ENCODE measurements at regions not wholly inside any gene's neighbourhood (a gene's known extent, or its start where the extent isn't known, plus 50 kb on each side); places are given as distances from the start of the nearest gene placed in this dataset.

DNA sequence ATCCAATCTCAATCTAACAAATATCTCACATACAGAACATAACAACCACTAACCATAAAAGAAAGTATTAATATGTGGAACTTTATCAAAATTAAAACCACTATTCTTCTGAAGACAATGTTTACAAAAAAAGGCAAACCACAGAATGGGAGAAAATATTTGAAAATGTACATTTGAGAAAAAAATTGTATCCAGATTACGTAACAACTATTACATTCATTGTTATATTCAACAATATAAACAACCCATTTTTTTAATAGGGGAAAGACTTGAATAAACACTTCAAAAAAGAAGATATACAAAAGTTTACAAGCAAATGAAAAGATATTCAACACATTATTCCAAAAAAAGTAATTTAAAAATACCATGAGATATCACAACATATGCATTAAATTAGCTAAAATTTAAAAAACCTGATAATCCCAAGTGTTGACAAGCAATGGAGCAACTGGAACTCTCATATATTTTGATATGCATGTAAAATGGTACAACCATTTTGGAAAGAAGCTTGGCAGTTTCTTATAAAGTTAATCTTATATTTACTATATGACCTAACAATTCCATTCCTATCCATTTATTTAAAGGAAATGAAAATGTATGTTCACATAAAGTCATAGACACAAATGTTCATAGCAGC, 124.3 kb upstream of the CDYL start:
- no peak overlapping the region for H3K4me3 ChIP-seq (ENCODE audit: low read length)
- H2AFZ ChIP-seq (ENCODE audit: low read depth, low read length) = no peak overlapping the region
- no peaks in the 10 kb centered on the region for H4K20me1 ChIP-seq (ENCODE audit: insufficient read depth)
- no peaks in the 10 kb centered on the region for H3F3A ChIP-seq (ENCODE audit: insufficient read depth, low read length, poor library complexity, severe bottlenecking)
- no peak overlapping the region for H3K4me2 ChIP-seq (ENCODE audit: low read length)
- no peak overlapping the region for H3K9ac ChIP-seq (ENCODE audit: low read length)
- H3K9me2 ChIP-seq (ENCODE audit: insufficient read depth, low read length) = no peaks in the 10 kb centered on the region
- no peak for TF ChIP-seq POLR2AphosphoS5 (IDR thresholded peaks at IDR 0.05)
- no peak for TF ChIP-seq SMC3 (conservative IDR thresholded peaks at IDR 0.05; ENCODE audit: poor library complexity)
- no peak for TF ChIP-seq RAD21 (conservative IDR thresholded peaks at IDR 0.05)
- no peak for TF ChIP-seq MXI1 (conservative IDR thresholded peaks at IDR 0.05; ENCODE audit: poor library complexity, severe bottlenecking)
- no peak overlapping the region for H3K27ac ChIP-seq (ENCODE audit: low read length)
- no peaks in the 10 kb centered on the region for H3K79me2 ChIP-seq (replicated peaks; ENCODE audit: insufficient read depth, low read length)
- H3K9me3 ChIP-seq (ENCODE audit: low read length) = peaks cover 3% of the 10 kb centered on the region
- H3K36me3 ChIP-seq (ENCODE audit: insufficient read depth, low read length) = no peaks in the 10 kb centered on the region
- no peaks in the 10 kb centered on the region for H3K27me3 ChIP-seq (ENCODE audit: insufficient read depth, low read depth, low read length)

DNA sequence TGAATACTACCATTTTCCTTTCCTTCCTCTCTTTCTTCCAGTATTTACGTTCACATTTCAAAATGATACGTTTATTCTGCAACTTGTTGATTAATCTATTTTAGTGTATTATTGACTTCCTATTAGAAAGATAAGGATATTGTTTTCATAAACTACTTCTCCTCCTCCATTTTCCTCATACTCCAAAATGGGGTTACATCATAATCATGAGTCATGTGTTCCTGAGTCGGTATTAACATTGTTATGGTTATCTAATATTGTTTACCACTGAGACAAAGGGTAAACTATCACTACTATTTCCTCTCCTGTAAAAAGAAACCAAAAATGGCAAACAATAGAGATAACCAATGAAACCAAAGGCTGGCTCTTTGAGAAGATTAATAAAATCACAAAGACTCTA, 126.5 kb upstream of the CDYL start:
- H3K4me3 ChIP-seq (ENCODE audit: low read length) = no peak overlapping the region
- no peak overlapping the region for H3K4me2 ChIP-seq (ENCODE audit: low read length)
- no peak overlapping the region for H3K9ac ChIP-seq (ENCODE audit: low read length)
- H3K27ac ChIP-seq (ENCODE audit: low read length) = no peak overlapping the region
- no peaks in the 10 kb centered on the region for H3K9me2 ChIP-seq (ENCODE audit: insufficient read depth, low read length)
- H3K27me3 ChIP-seq (ENCODE audit: insufficient read depth, low read depth, low read length) = no peaks in the 10 kb centered on the region
- H3F3A ChIP-seq (ENCODE audit: insufficient read depth, low read length, poor library complexity, severe bottlenecking) = no peaks in the 10 kb centered on the region
- TF ChIP-seq EZH2 (IDR thresholded peaks at IDR 0.05; ENCODE audit: borderline replicate concordance, insufficient read depth, low read length, poor library complexity, severe bottlenecking) = no peak
- no peak for TF ChIP-seq MXI1 (conservative IDR thresholded peaks at IDR 0.05; ENCODE audit: poor library complexity, severe bottlenecking)
- TF ChIP-seq SMC3 (conservative IDR thresholded peaks at IDR 0.05; ENCODE audit: poor library complexity) = no peak
- TF ChIP-seq RAD21 (conservative IDR thresholded peaks at IDR 0.05) = no peak
- TF ChIP-seq, protein P1, sequence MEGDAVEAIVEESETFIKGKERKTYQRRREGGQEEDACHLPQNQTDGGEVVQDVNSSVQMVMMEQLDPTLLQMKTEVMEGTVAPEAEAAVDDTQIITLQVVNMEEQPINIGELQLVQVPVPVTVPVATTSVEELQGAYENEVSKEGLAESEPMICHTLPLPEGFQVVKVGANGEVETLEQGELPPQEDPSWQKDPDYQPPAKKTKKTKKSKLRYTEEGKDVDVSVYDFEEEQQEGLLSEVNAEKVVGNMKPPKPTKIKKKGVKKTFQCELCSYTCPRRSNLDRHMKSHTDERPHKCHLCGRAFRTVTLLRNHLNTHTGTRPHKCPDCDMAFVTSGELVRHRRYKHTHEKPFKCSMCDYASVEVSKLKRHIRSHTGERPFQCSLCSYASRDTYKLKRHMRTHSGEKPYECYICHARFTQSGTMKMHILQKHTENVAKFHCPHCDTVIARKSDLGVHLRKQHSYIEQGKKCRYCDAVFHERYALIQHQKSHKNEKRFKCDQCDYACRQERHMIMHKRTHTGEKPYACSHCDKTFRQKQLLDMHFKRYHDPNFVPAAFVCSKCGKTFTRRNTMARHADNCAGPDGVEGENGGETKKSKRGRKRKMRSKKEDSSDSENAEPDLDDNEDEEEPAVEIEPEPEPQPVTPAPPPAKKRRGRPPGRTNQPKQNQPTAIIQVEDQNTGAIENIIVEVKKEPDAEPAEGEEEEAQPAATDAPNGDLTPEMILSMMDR (IDR thresholded peaks at IDR 0.05; ENCODE audit: poor library complexity, severe bottlenecking) = no peak
- TF ChIP-seq, protein P2, sequence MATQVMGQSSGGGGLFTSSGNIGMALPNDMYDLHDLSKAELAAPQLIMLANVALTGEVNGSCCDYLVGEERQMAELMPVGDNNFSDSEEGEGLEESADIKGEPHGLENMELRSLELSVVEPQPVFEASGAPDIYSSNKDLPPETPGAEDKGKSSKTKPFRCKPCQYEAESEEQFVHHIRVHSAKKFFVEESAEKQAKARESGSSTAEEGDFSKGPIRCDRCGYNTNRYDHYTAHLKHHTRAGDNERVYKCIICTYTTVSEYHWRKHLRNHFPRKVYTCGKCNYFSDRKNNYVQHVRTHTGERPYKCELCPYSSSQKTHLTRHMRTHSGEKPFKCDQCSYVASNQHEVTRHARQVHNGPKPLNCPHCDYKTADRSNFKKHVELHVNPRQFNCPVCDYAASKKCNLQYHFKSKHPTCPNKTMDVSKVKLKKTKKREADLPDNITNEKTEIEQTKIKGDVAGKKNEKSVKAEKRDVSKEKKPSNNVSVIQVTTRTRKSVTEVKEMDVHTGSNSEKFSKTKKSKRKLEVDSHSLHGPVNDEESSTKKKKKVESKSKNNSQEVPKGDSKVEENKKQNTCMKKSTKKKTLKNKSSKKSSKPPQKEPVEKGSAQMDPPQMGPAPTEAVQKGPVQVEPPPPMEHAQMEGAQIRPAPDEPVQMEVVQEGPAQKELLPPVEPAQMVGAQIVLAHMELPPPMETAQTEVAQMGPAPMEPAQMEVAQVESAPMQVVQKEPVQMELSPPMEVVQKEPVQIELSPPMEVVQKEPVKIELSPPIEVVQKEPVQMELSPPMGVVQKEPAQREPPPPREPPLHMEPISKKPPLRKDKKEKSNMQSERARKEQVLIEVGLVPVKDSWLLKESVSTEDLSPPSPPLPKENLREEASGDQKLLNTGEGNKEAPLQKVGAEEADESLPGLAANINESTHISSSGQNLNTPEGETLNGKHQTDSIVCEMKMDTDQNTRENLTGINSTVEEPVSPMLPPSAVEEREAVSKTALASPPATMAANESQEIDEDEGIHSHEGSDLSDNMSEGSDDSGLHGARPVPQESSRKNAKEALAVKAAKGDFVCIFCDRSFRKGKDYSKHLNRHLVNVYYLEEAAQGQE (IDR thresholded peaks at IDR 0.05; ENCODE audit: borderline replicate concordance) = no peak
- no peak for TF ChIP-seq POLR2AphosphoS5 (IDR thresholded peaks at IDR 0.05)
- no peaks in the 10 kb centered on the region for H4K20me1 ChIP-seq (ENCODE audit: insufficient read depth)
- H3K79me2 ChIP-seq (replicated peaks; ENCODE audit: insufficient read depth, low read length) = no peaks in the 10 kb centered on the region
- H2AFZ ChIP-seq (ENCODE audit: low read depth, low read length) = no peak overlapping the region
- H3K9me3 ChIP-seq (ENCODE audit: low read length) = peaks cover 3% of the 10 kb centered on the region
- no peaks in the 10 kb centered on the region for H3K36me3 ChIP-seq (ENCODE audit: insufficient read depth, low read length)
